Omental fat pad (tissue), 3 donors: ENCODE measurements at regions not wholly inside any gene's neighbourhood (a gene's known extent, or its start where the extent isn't known, plus 50 kb on each side); places are given as distances from the start of the nearest gene placed in this dataset.

Experiments
- ATAC-seq: fragments of 150-250 bp; one replicate; pipeline ENCODE4 v1.9.1; 2016; ENCODE audit warnings: mild to moderate bottlenecking, moderate library complexity; ENCODE audit not compliant: low FRiP score
- DNase-seq: peaks from one replicate; pipeline ENCODE4 v3.0.0-alpha.2; 2019; ENCODE audit warnings: low spot score
- CTCF ChIP-seq, 3 donors: fragments of 450-650 bp; IDR thresholded peaks; one replicate each; pipeline ENCODE4 v1.5.1; 2016 to 2017; ENCODE audit warnings: antibody characterized with exemption in 3 of 3, mild to moderate bottlenecking in 3 of 3, moderate library complexity in 2 of 3

GRCh38 chrX:7647831-7648230, 195.1 kb upstream of the VCX start:
- TF ChIP-seq CTCF (IDR thresholded peaks at IDR 0.05): no peak
- no peak for ATAC-seq
- DNase-seq: no peak

GRCh38 chrX:7641141-7641540, 201.8 kb upstream of the VCX start:
- ATAC-seq (no peak), DNase-seq (no peak)
- no peak for TF ChIP-seq CTCF (IDR thresholded peaks at IDR 0.05)

GRCh38 chrX:7640392-7640791, 202.6 kb upstream of the VCX start:
- TF ChIP-seq CTCF (IDR thresholded peaks at IDR 0.05): no peak
- no peak for DNase-seq
- no peak for ATAC-seq

- no peak for TF ChIP-seq CTCF (IDR thresholded peaks at IDR 0.05)
- DNase-seq (no peak), ATAC-seq (no peak)
Measured at GRCh38 chrX:7638078-7638710, 204.8 kb upstream of the VCX start.

GRCh38 chrX:7637066-7637465, 205.9 kb upstream of the VCX start:
- no peak for ATAC-seq
- DNase-seq: no peak
- TF ChIP-seq CTCF (IDR thresholded peaks at IDR 0.05): no peak

- ATAC-seq: no peak
- no peak for DNase-seq
- TF ChIP-seq CTCF (IDR thresholded peaks at IDR 0.05): no peak
Measured at GRCh38 chrX:7635604-7636003, 207.4 kb upstream of the VCX start.

- TF ChIP-seq CTCF (IDR thresholded peaks at IDR 0.05): no peak
Measured at GRCh38 chrX:7620560-7620959, 222.4 kb upstream of the VCX start.

More at GRCh38 chrX:7620560-7620959, 222.4 kb upstream of the VCX start:
- no peak for ATAC-seq
- no peak for DNase-seq
